ENCODE measurements at regions not wholly inside any gene's neighbourhood (a gene's known extent, or its start where the extent isn't known, plus 50 kb on each side); places are given as distances from the start of the nearest gene placed in this dataset.

GRCh38 chrX:137195296-137195695, 161.5 kb upstream of the GPR101 start:
- no peak for TF ChIP-seq POLR2A (IDR thresholded peaks at IDR 0.05)
- TF ChIP-seq, protein P1, sequence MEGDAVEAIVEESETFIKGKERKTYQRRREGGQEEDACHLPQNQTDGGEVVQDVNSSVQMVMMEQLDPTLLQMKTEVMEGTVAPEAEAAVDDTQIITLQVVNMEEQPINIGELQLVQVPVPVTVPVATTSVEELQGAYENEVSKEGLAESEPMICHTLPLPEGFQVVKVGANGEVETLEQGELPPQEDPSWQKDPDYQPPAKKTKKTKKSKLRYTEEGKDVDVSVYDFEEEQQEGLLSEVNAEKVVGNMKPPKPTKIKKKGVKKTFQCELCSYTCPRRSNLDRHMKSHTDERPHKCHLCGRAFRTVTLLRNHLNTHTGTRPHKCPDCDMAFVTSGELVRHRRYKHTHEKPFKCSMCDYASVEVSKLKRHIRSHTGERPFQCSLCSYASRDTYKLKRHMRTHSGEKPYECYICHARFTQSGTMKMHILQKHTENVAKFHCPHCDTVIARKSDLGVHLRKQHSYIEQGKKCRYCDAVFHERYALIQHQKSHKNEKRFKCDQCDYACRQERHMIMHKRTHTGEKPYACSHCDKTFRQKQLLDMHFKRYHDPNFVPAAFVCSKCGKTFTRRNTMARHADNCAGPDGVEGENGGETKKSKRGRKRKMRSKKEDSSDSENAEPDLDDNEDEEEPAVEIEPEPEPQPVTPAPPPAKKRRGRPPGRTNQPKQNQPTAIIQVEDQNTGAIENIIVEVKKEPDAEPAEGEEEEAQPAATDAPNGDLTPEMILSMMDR (IDR thresholded peaks at IDR 0.05), result no peak

Data from heart left ventricle (tissue), 13 donors.